ENCODE measurements at regions not wholly inside any gene's neighbourhood (a gene's known extent, or its start where the extent isn't known, plus 50 kb on each side); places are given as distances from the start of the nearest gene placed in this dataset.

DNA sequence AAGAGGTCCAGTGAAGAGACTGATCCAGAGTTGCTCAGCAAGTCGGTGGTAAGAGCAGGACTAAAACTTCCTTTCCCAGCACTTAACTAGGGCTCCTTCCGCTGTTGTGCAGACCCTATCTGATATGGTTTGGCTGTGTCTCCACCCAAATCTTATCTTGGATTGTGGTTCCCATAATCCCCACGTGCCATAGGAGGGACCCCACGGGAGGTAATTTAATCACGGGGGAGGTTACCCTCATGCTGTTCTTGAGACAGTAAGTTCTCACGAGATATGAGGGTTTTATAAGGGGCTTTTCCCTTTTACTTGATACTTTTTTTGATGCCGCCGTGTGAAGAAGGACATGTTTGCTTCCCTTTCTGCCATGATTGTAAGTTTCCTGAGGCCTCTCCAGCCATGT, 221.9 kb upstream of the GLRA1 start:
- DNase-seq (no peak), ATAC-seq (no peak)
- Mint-ChIP-seq H3K4me3 (no peak overlapping the region), H3K4me1 (peaks cover 5% of the 10 kb centered on the region), H3K36me3 (ENCODE audit: low read depth) (no peaks in the 10 kb centered on the region), H3K27me3 (peaks cover 10% of the 10 kb centered on the region), H3K27ac (no peak overlapping the region)
- H3K9me3 ChIP-seq (ENCODE audit: control insufficient read depth, low read length, poor library complexity, severe bottlenecking): no peaks in the 10 kb centered on the region

DNA sequence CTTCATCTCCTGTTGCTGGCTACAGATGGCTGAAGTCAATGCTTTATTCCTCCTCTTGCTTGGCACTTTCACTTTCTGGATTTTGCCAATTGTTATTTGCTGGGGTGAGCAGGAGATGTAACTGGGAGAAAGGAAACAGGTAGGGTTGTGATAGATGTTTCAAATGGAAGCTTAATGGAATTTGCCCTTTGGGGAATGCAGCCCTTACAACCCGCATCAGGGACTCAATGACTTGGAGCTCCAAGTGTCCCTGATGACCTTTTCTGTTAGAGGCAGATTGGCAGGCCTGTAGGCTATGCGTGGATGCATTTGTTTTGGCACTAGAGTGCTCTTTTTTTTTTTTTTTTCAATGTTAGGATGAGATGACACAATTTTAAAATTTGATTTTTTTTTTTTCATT, 219.9 kb upstream of the GLRA1 start:
- DNase-seq: no peak
- no peak for ATAC-seq
- no peaks in the 10 kb centered on the region for H3K36me3 Mint-ChIP-seq (ENCODE audit: low read depth)
- no peak overlapping the region for H3K27ac Mint-ChIP-seq
- H3K27me3 Mint-ChIP-seq: peaks cover 10% of the 10 kb centered on the region
- H3K9me3 ChIP-seq (ENCODE audit: control insufficient read depth, low read length, poor library complexity, severe bottlenecking): no peaks in the 10 kb centered on the region
- H3K4me1 Mint-ChIP-seq: peaks cover 3% of the 10 kb centered on the region
- H3K4me3 Mint-ChIP-seq: no peak overlapping the region

DNA sequence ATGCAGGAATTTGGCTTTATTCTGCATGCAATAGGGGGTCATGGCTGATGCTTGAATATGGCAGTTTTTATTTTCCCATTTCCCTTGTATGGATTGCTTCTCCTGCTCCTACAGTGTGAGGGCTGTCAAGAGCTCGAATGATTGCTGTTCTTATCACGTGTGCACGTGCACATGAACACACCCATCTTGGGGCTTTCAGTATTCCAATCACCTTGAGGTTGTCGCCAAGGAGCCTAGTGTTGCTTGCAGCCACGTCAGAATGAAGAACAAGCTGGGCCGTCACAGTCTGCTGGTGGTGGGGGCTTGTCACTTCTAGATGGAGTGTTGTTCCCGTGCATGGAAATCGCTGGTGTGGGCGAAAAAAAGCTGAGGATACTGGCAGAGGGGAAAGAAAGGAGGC, 219.4 kb upstream of the GLRA1 start:
- Mint-ChIP-seq H3K36me3 (ENCODE audit: low read depth) (no peaks in the 10 kb centered on the region), H3K27ac (no peak overlapping the region), H3K27me3 (peaks cover 10% of the 10 kb centered on the region), H3K4me1 (peaks cover 3% of the 10 kb centered on the region), H3K4me3 (no peak overlapping the region)
- DNase-seq (no peak), ATAC-seq (no peak)
- H3K9me3 ChIP-seq (ENCODE audit: control insufficient read depth, low read length, poor library complexity, severe bottlenecking): no peaks in the 10 kb centered on the region

DNA sequence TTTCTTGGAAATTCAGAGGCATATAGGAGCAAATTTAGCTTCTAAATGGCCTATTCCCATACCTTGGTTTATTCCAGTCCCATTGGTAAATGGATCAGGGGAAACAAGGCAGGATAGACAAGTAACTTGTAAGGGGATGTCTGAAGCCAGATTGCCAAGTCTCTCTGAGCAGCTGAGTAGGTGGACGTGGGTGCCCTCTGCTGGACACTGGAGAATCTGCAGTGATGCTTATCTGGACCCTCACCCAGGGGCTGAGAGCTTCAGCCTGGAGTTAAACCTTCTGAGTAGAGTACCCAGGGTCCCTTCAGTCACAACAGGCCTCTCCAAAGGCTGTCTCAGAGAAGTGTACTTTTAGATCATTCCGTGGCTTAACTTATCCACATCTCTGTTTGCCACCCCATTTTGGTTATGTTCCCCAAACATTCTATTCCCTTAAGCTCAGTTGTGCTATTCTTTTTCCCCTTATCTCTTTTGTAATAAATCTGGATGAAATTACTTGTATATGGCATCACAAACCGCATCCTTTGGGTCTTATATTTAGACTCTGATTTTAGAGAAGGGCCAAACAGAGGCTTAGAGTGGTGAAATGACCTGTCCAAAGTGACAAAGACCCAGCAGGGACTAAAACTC, 218.3 kb upstream of the GLRA1 start:
- Mint-ChIP-seq H3K4me3 (no peak overlapping the region), H3K36me3 (ENCODE audit: low read depth) (no peaks in the 10 kb centered on the region), H3K27me3 (peaks cover 10% of the 10 kb centered on the region), H3K27ac (no peak overlapping the region), H3K4me1 (peaks cover 6% of the 10 kb centered on the region)
- peak; percentile 76 for ATAC-seq
- no peaks in the 10 kb centered on the region for H3K9me3 ChIP-seq (ENCODE audit: control insufficient read depth, low read length, poor library complexity, severe bottlenecking)
- peak; percentile 39 to 62 (median 45) for DNase-seq

DNA sequence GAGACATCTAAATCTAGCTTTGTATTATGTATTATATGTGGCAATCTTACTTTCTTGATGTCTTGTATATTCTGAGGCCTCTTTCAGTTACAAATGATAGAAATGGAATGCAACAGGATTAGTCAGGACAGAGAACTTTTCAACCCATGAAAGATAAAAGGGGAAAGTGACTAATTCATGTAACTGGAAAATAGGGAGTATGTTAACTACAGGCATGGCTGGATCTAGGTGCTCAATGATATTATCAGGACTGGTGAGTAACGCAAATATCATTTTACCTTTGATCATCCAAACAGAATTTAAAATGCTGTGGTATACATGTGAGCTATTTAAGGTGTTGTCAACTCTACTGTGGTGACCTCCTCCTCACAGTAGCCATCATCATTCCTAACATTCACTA, 215.7 kb upstream of the GLRA1 start:
- Mint-ChIP-seq H3K36me3 (ENCODE audit: low read depth) (no peaks in the 10 kb centered on the region), H3K4me1 (peaks cover 6% of the 10 kb centered on the region), H3K27me3 (peaks cover 7% of the 10 kb centered on the region), H3K27ac (no peak overlapping the region), H3K4me3 (no peak overlapping the region)
- DNase-seq: no peak
- no peaks in the 10 kb centered on the region for H3K9me3 ChIP-seq (ENCODE audit: control insufficient read depth, low read length, poor library complexity, severe bottlenecking)
- ATAC-seq: no peak

DNA sequence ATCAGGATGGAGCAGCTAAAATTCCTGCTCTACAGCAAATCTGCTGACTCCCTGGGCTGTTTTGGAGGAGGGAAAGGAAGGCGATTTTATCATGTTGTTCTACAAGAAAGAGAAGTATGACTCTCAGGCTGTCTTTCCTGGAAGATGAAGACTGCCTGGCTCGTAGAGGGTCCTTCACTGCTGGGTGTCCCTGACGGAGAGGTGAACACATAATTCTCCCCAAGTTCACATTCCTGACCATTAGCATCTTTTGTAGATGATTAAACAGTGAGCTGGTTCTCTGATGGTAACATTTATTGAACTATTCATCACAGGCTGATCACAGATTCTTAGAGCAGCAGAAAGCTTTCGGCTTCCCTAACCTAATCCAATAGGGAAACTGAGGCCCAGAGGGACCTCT, 212.4 kb upstream of the GLRA1 start:
- no peak overlapping the region for H3K4me3 Mint-ChIP-seq
- H3K4me1 Mint-ChIP-seq: peaks cover 3% of the 10 kb centered on the region
- H3K36me3 Mint-ChIP-seq (ENCODE audit: low read depth): no peaks in the 10 kb centered on the region
- no peaks in the 10 kb centered on the region for H3K9me3 ChIP-seq (ENCODE audit: control insufficient read depth, low read length, poor library complexity, severe bottlenecking)
- H3K27me3 Mint-ChIP-seq: peaks cover 5% of the 10 kb centered on the region
- DNase-seq (no peak), ATAC-seq (no peak)
- H3K27ac Mint-ChIP-seq: no peak overlapping the region

DNA sequence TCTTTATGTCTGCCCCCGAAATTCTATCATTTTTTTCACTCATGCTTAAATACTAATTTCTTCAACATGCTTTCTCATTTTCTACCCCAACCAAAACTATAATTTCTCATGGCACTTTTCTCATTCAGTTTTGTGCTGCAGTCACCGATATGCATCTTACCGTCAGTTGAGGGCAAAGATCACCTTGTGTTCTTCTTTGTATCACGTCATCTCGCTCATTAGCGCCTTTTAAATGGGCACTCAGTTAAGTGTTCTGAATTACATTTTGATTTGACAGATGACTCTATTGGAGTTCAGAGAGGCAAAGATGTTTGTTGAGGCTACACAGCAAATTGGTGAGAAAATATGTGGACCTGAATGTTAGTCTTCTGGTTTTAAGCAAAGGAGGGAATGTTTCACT, 211.7 kb upstream of the GLRA1 start:
- H3K9me3 ChIP-seq (ENCODE audit: control insufficient read depth, low read length, poor library complexity, severe bottlenecking): no peaks in the 10 kb centered on the region
- Mint-ChIP-seq H3K27ac (no peak overlapping the region), H3K36me3 (ENCODE audit: low read depth) (no peaks in the 10 kb centered on the region), H3K27me3 (peaks cover 5% of the 10 kb centered on the region), H3K4me1 (peaks cover 3% of the 10 kb centered on the region), H3K4me3 (no peak overlapping the region)
- DNase-seq: no peak
- no peak for ATAC-seq

DNA sequence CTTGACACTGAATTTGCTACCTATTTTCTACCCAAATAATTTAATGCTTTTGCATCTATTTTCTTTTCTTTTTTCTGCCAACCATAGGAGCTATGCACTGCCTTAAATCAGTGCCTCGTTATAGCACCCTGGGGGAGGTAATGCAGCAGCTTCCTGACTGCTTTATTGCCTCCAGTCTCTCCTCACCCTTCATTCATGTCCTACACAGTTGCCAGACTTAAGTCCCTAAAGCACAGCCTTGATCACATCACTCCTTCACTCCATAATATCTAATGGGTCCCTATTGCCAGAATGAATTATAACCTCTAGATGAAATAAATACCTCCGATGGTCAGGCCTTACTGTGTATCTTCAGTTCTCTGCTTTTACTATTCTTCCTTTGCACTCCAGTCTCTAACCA, 211.2 kb upstream of the GLRA1 start:
- ATAC-seq: no peak
- H3K9me3 ChIP-seq (ENCODE audit: control insufficient read depth, low read length, poor library complexity, severe bottlenecking): no peaks in the 10 kb centered on the region
- Mint-ChIP-seq H3K27me3 (peaks cover 5% of the 10 kb centered on the region), H3K4me3 (no peak overlapping the region), H3K36me3 (ENCODE audit: low read depth) (no peaks in the 10 kb centered on the region), H3K4me1 (peaks cover 3% of the 10 kb centered on the region), H3K27ac (no peak overlapping the region)
- DNase-seq: no peak

DNA sequence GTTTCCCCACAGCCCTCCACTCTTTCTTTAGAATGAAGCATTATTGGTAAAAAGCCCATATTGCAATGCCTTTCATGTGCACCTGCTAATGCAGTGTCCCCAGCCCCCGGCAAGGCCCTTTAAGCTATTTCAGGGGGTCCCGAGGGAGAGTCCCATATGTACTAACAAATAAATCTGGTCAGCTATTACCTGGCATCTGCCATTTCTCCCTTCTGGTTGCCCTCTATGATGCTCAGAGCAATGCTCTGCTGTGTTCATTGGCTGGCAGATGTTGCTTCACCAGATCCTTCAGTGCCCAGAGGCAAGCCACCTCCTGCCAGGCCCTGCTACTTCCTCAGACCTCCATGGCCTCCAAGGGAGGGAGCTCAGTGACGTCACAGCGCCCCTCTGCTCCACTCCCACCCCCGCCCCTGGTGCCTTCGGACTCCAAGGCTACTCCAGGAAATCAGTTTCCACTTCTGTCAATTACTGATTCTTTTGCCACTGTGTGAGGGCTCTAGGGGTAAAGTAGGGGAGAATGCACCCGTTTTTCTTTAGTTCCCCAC, 201.1 kb upstream of the GLRA1 start:
- H3K4me1 Mint-ChIP-seq: no peaks in the 10 kb centered on the region
- peaks cover 3% of the 10 kb centered on the region for H3K36me3 Mint-ChIP-seq (ENCODE audit: low read depth)
- H3K27me3 Mint-ChIP-seq: peaks cover 12% of the 10 kb centered on the region
- H3K27ac Mint-ChIP-seq: no peak overlapping the region
- H3K4me3 Mint-ChIP-seq: no peak overlapping the region
- H3K9me3 ChIP-seq (ENCODE audit: control insufficient read depth, low read length, poor library complexity, severe bottlenecking): no peaks in the 10 kb centered on the region
- no peak for DNase-seq
- ATAC-seq: no peak

DNA sequence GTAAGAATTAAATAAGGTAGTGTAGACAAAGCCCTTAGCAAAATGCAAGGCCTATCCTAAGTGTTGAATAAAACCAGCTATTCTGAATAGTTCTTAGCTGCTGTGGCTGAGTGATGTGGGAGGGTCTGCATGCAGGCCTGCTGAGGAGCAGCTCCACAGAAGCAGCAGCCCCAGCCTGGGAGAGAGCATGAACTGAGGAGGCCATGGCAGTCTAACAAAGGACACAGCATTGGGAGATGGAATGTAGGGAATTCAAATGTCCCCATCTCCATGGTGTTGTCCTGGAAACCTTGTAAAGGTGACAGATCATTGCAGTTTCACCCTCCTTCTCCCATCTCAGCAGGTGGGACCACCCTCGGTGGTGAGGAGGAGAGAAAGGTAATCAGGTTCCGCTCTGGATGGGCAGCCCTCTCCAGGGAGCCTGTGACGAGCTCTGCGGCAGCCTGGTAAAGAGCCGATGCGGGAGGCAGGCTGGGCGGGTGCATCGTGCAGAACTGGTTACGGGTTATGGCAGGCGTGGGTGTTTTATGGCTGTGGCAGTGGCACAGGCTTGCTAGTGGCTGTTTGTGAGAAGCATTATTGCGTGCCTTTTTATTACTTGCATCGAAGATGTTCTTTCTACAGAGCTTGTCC, 199.9 kb upstream of the GLRA1 start:
- Mint-ChIP-seq H3K36me3 (ENCODE audit: low read depth) (peaks cover 3% of the 10 kb centered on the region), H3K4me1 (no peaks in the 10 kb centered on the region), H3K27me3 (peaks cover 12% of the 10 kb centered on the region), H3K4me3 (no peak overlapping the region), H3K27ac (no peak overlapping the region)
- H3K9me3 ChIP-seq (ENCODE audit: control insufficient read depth, low read length, poor library complexity, severe bottlenecking): no peaks in the 10 kb centered on the region
- ATAC-seq (no peak), DNase-seq (no peak)

DNA sequence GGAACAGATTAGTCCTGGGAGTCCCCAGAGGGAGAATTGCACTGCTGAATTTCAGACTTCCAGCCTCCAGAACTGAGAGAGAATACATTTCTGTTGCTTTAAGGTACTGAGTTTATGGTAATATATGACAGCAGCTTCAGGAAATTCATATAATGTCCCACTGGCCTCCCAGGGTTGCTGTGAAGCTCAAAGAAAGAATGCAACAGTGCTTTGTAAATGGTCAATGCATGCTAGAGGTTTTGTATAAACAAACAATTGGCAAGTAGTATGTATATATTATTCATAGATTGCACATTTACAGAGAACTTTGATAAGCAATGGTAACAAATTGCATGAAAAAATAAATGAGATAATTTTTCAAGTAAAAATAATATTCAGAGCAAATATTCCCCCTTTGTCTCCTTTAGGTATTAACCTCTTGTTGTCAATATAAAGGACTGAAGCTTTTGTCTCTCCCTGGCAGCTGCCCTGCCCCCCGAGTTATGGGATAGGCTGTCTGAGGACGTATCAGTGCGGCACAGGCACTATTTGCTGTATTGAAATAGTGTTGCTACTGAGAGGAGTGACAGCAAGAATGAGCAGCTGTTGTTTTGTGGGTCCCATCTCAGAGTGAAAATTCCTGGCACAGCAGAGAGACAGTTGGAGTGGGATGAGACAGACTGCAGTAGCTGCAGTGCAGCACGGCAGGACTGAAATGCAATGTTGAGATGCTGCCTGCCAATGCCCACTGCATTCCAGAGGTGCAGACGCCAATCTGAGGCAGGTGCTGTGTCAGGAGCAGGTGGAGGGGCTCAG, 194.2 kb upstream of the GLRA1 start:
- DNase-seq: no peak
- ATAC-seq: no peak
- no peaks in the 10 kb centered on the region for H3K9me3 ChIP-seq (ENCODE audit: control insufficient read depth, low read length, poor library complexity, severe bottlenecking)
- Mint-ChIP-seq H3K27ac (no peak overlapping the region), H3K27me3 (no peaks in the 10 kb centered on the region), H3K4me3 (no peak overlapping the region), H3K4me1 (no peaks in the 10 kb centered on the region), H3K36me3 (ENCODE audit: low read depth) (peaks cover 2% of the 10 kb centered on the region)

DNA sequence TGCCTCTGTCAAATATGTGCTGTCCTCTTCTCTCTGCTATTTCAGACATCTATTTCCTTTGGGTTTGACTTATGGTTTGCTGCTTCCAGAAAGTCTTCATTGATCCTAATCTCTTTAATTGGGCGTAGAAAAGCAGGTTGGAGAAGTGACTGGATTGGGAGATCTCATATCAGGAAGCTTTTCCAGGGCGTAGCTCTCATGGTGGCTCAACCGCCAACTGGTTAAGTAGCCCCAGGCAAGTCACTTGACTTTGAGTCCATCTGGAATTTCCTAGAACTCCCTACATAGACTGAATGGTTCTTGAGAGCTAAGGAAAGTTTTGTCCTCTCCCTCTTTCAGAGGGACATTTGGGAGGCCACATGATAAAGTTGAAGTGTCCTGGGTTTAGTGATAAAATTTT, 192.3 kb upstream of the GLRA1 start:
- H3K9me3 ChIP-seq (ENCODE audit: control insufficient read depth, low read length, poor library complexity, severe bottlenecking): no peaks in the 10 kb centered on the region
- H3K27me3 Mint-ChIP-seq: no peaks in the 10 kb centered on the region
- no peak for ATAC-seq
- H3K4me3 Mint-ChIP-seq: no peak overlapping the region
- no peak for DNase-seq
- H3K27ac Mint-ChIP-seq: no peak overlapping the region
- H3K36me3 Mint-ChIP-seq (ENCODE audit: low read depth): peaks cover 2% of the 10 kb centered on the region
- H3K4me1 Mint-ChIP-seq: peaks cover 5% of the 10 kb centered on the region

DNA sequence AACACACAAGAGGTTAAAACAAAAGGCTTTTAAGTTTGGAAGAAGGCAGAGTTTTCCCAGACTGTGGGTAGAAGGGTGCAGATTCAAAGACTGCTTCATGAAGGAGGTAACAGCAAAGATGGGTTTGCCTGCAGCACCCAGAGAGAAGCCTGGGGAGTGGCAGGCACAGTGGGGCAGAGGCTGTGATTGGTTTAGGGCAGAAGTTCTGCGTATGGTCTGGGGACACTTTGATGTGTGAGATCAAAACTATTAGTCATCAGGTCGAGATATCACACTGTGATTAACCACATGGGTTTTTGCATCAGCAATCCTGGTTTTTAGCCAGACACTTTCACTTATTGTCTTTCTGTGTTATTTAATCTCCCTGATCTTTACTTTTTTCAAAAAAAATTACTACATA, 188.8 kb upstream of the GLRA1 start:
- H3K4me1 Mint-ChIP-seq: peaks cover 5% of the 10 kb centered on the region
- DNase-seq: peak in 2 of 3 donors; percentile 15 to 41
- H3K36me3 Mint-ChIP-seq (ENCODE audit: low read depth): peaks cover 2% of the 10 kb centered on the region
- peak overlapping the region; percentile 60 for H3K27ac Mint-ChIP-seq
- no peaks in the 10 kb centered on the region for H3K9me3 ChIP-seq (ENCODE audit: control insufficient read depth, low read length, poor library complexity, severe bottlenecking)
- peak; percentile 98 for ATAC-seq
- no peaks in the 10 kb centered on the region for H3K27me3 Mint-ChIP-seq
- no peak overlapping the region for H3K4me3 Mint-ChIP-seq
